ENCODE measurements at regions not wholly inside any gene's neighbourhood (a gene's known extent, or its start where the extent isn't known, plus 50 kb on each side); places are given as distances from the start of the nearest gene placed in this dataset.

- DNase-seq (no peak), ATAC-seq (no peak)
- Histone ChIP-seq H3K4me3 (no peak overlapping the region), H3K4me1 (no peaks in the 10 kb centered on the region), H3K27ac (no peak overlapping the region), H3K9me3 (no peaks in the 10 kb centered on the region), H3K36me3 (no peaks in the 10 kb centered on the region), H3K27me3 (no peaks in the 10 kb centered on the region)
- TF ChIP-seq CTCF (IDR thresholded peaks at IDR 0.05), result no peak
- intact Hi-C loops (cut with DNase I), result no loop called here
Observed at GRCh38 chr7:156445997-156446761, 194.4 kb upstream of the RNF32 start.

GRCh38 chr7:156442516-156442915 is 198.1 kb upstream of the RNF32 start:
- Histone ChIP-seq H3K4me1 (no peaks in the 10 kb centered on the region), H3K27ac (no peak overlapping the region), H3K36me3 (no peaks in the 10 kb centered on the region), H3K9me3 (no peaks in the 10 kb centered on the region), H3K4me3 (no peak overlapping the region), H3K27me3 (no peaks in the 10 kb centered on the region)
- intact Hi-C loops (cut with DNase I), result no loop called here
- no peak for TF ChIP-seq CTCF (IDR thresholded peaks at IDR 0.05)
- ATAC-seq, result no peak
- DNase-seq, result no peak

- Histone ChIP-seq H3K4me3 (no peak overlapping the region), H3K4me1 (no peaks in the 10 kb centered on the region), H3K27ac (no peak overlapping the region), H3K27me3 (no peaks in the 10 kb centered on the region), H3K36me3 (no peaks in the 10 kb centered on the region), H3K9me3 (no peaks in the 10 kb centered on the region)
- intact Hi-C loops (cut with DNase I), result no loop called here
- DNase-seq (no peak), ATAC-seq (no peak)
- TF ChIP-seq CTCF (IDR thresholded peaks at IDR 0.05), result no peak
Observed at GRCh38 chr7:156440456-156440855, 200.1 kb upstream of the RNF32 start.

GRCh38 chr7:156438011-156438410 is 202.6 kb upstream of the RNF32 start:
- intact Hi-C loops (cut with DNase I), result no loop called here
- H3K27ac ChIP-seq, result no peak overlapping the region
- ATAC-seq (no peak), DNase-seq (no peak)
- no peaks in the 10 kb centered on the region for H3K4me1 ChIP-seq
- TF ChIP-seq CTCF (IDR thresholded peaks at IDR 0.05), result no peak
- no peaks in the 10 kb centered on the region for H3K36me3 ChIP-seq
- H3K27me3 ChIP-seq, result no peaks in the 10 kb centered on the region
- H3K9me3 ChIP-seq, result no peaks in the 10 kb centered on the region
- no peak overlapping the region for H3K4me3 ChIP-seq

GRCh38 chr7:156437021-156437614 is 203.5 kb upstream of the RNF32 start:
- Histone ChIP-seq H3K4me1 (no peaks in the 10 kb centered on the region), H3K27ac (no peak overlapping the region), H3K36me3 (no peaks in the 10 kb centered on the region), H3K4me3 (no peak overlapping the region), H3K27me3 (no peaks in the 10 kb centered on the region), H3K9me3 (no peaks in the 10 kb centered on the region)
- TF ChIP-seq CTCF (IDR thresholded peaks at IDR 0.05), result no peak
- ATAC-seq, result no peak
- DNase-seq, result no peak
- intact Hi-C loops (cut with DNase I), result no loop called here

Measured in left lung (tissue), 4 donors.